Gastrocnemius medialis (tissue), 4 donors: ENCODE measurements at regions not wholly inside any gene's neighbourhood (a gene's known extent, or its start where the extent isn't known, plus 50 kb on each side); places are given as distances from the start of the nearest gene placed in this dataset.

Experiments used
- CTCF ChIP-seq, 5 experiments: fragments of 450-650 bp in 3 of 5; fragments of 200-600 bp in 2 of 5; sonication (generic) in 2 of 5; IDR thresholded peaks in 4 of 5; conservative IDR thresholded peaks in 1 of 5; 1 replicate in 4 of 5; 2 replicates in 1 of 5; pipeline ENCODE4 v1.5.1; 2016 to 2019; ENCODE audit warnings: antibody characterized with exemption in 5 of 5, mild to moderate bottlenecking in 3 of 5, moderate library complexity in 3 of 5
- POLR2A ChIP-seq, 2 donors: fragments of 450-650 bp; IDR thresholded peaks; one replicate each; pipeline ENCODE4 v1.6.1; 2017; ENCODE audit warnings: antibody characterized with exemption in 2 of 2, mild to moderate bottlenecking in 2 of 2, moderate library complexity in 2 of 2

- TF ChIP-seq CTCF (IDR thresholded peaks at IDR 0.05 in 4 of 5, conservative IDR thresholded peaks at IDR 0.05 in 1 of 5) (no peak), POLR2A (IDR thresholded peaks at IDR 0.05) (no peak)
Measured at GRCh38 chr4:66571145-66571695, 900.9 kb upstream of the EPHA5 start.
